PC-3 (cell line): ENCODE measurements at regions not wholly inside any gene's neighbourhood (a gene's known extent, or its start where the extent isn't known, plus 50 kb on each side); places are given as distances from the start of the nearest gene placed in this dataset.

Experiments used
- CTCF ChIP-seq: fragments of 300-600 bp; sonication (generic); conservative IDR thresholded peaks from 2 replicates; pipeline ENCODE4 v1.5.1; 2017; ENCODE audit warnings: antibody characterized with exemption, low read depth, mild to moderate bottlenecking, low read length
- EZH2 ChIP-seq: fragments of 300-600 bp; sonication (generic); IDR thresholded peaks from one replicate; pipeline ENCODE4 v1.6.1; 2017; ENCODE audit warnings: antibody characterized with exemption, mild to moderate bottlenecking, low read length; ENCODE audit not compliant: unreplicated experiment

GRCh38 chr14:76298896-76299295 lies 77.0 kb upstream of the ESRRB start:
- no peak for TF ChIP-seq CTCF
- no peak for TF ChIP-seq EZH2
